Gastroesophageal sphincter (tissue), 4 donors: ENCODE measurements at regions not wholly inside any gene's neighbourhood (a gene's known extent, or its start where the extent isn't known, plus 50 kb on each side); places are given as distances from the start of the nearest gene placed in this dataset.

ENCODE experiments used
- ATAC-seq: fragments of 150-250 bp; one replicate; pipeline ENCODE4 v1.9.1; 2016; ENCODE audit warnings: mild to moderate bottlenecking, moderate library complexity
- H3K27ac ChIP-seq, 4 donors: fragments of 200-600 bp; sonication (generic) in 3 of 4; 1 replicate in 3 of 4; 2 replicates in 1 of 4; pipeline ENCODE4 v1.5.1; 2016 to 2019
- H3K27me3 ChIP-seq: fragments of 200-600 bp; sonication (generic); one replicate; pipeline ENCODE4 v1.5.1; 2019
- H3K36me3 ChIP-seq, 2 donors: fragments of 200-600 bp; sonication (generic); one replicate each; pipeline ENCODE4 v1.5.1; 2019; ENCODE audit warnings: control low read depth in 1 of 2
- H3K4me1 ChIP-seq, 3 donors: fragments of 200-600 bp; sonication (generic); 1 replicate in 2 of 3; 2 replicates in 1 of 3; pipeline ENCODE4 v1.5.1; 2016 to 2019; ENCODE audit warnings: control low read depth in 2 of 3
- H3K4me3 ChIP-seq, 2 donors: fragments of 200-600 bp; sonication (generic); one replicate each; pipeline ENCODE4 v1.5.1; 2019; ENCODE audit warnings: mild to moderate bottlenecking in 1 of 2, moderate library complexity in 1 of 2
- H3K9me3 ChIP-seq, 3 donors: fragments of 200-600 bp; sonication (generic); one replicate each; pipeline ENCODE4 v1.5.1; 2017 to 2019; ENCODE audit warnings: control low read depth in 2 of 3
- CTCF ChIP-seq, 4 experiments: fragments of 200-600 bp in 2 of 4; fragments of 450-650 bp in 2 of 4; sonication (generic) in 1 of 4; IDR thresholded peaks; one replicate each; pipeline ENCODE4 v1.5.1; 2017 to 2019; ENCODE audit warnings: antibody characterized with exemption in 4 of 4, mild to moderate bottlenecking in 2 of 4, moderate library complexity in 2 of 4
- EP300 ChIP-seq: sonication (generic); formaldehyde crosslinking; IDR thresholded peaks from one replicate; pipeline ENCODE4 v1.6.1; 2017; ENCODE audit warnings: antibody characterized with exemption, mild to moderate bottlenecking
- POLR2A ChIP-seq, 2 donors: fragments of 450-650 bp; IDR thresholded peaks; one replicate each; pipeline ENCODE4 v1.6.1; 2017; ENCODE audit warnings: antibody characterized with exemption in 2 of 2, mild to moderate bottlenecking in 2 of 2, moderate library complexity in 1 of 2
- POLR2AphosphoS5 ChIP-seq: sonication (generic); formaldehyde crosslinking; IDR thresholded peaks from one replicate; pipeline ENCODE4 v1.6.1; 2017; ENCODE audit warnings: antibody characterized with exemption
- WGBS, 2 donors: methylation state at CpG; one replicate each; pipeline ENCODE4 v1.1.5; 2018; ENCODE audit warnings: low coverage in 1 of 2; 5-methylcytosine and 5-hydroxymethylcytosine counted together

- H3K27ac ChIP-seq: no peak overlapping the region
- H3K36me3 ChIP-seq: no peaks in the 10 kb centered on the region
- peaks cover 29% of the 10 kb centered on the region for H3K27me3 ChIP-seq
- no peak overlapping the region for H3K4me3 ChIP-seq
- H3K9me3 ChIP-seq: no peaks in the 10 kb centered on the region
- WGBS, 2 donors: 60 to 97% methylated on average over 1 to 6 of the region's 10 CpGs
- H3K4me1 ChIP-seq: peaks cover 0 to 13% (median 0%) of the 10 kb centered on the region in 3 donors
- no peak for TF ChIP-seq POLR2A (IDR thresholded peaks at IDR 0.05)
- no peak for TF ChIP-seq POLR2AphosphoS5
- TF ChIP-seq EP300: no peak
- no peak for TF ChIP-seq CTCF (IDR thresholded peaks at IDR 0.05)
- ATAC-seq: no peak
These were observed 368.6 kb downstream of the FOXL1 start for GRCh38 chr16:86946981-86947380.

DNA sequence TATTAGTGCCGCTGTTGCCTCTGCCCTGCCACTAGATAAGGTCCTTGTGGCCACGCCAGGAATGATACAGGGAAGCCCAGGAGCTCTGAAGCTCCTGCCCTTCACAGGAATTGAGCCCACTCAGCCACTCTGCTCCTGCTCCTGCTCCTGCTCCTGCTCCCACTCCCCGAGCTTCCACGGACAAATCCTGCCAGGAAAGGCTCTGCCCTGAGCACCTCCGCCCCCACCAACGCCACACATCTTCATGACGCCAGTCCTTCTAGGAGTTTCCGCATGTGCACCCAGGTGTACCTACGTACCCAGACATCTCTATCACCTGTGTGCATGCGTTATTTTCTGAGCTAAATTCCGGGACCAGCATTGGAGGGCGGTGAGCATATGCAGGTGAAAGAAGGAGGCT is 369.1 kb downstream of the C16orf95 start:
- TF ChIP-seq EP300 (no peak), CTCF (IDR thresholded peaks at IDR 0.05) (no peak), POLR2AphosphoS5 (no peak), POLR2A (IDR thresholded peaks at IDR 0.05) (no peak)
- peaks cover 33% of the 10 kb centered on the region for H3K27me3 ChIP-seq
- WGBS, 2 donors: 84 to 93% methylated on average over 2 to 3 of the region's 12 CpGs
- H3K4me1 ChIP-seq: peaks cover 0 to 3% (median 0%) of the 10 kb centered on the region in 3 donors
- no peak overlapping the region for H3K27ac ChIP-seq
- no peaks in the 10 kb centered on the region for H3K9me3 ChIP-seq
- H3K36me3 ChIP-seq: no peaks in the 10 kb centered on the region
- no peak for ATAC-seq
- no peak overlapping the region for H3K4me3 ChIP-seq

- no peak for ATAC-seq
- Histone ChIP-seq H3K4me3 (no peak overlapping the region), H3K36me3 (no peaks in the 10 kb centered on the region), H3K4me1 (no peaks in the 10 kb centered on the region), H3K27ac (no peak overlapping the region), H3K9me3 (no peaks in the 10 kb centered on the region), H3K27me3 (peaks cover 43% of the 10 kb centered on the region)
- TF ChIP-seq POLR2A (IDR thresholded peaks at IDR 0.05) (no peak), POLR2AphosphoS5 (no peak), CTCF (IDR thresholded peaks at IDR 0.05) (no peak), EP300 (no peak)
- 52% methylated on average over 13 of the region's 14 CpGs; no CpG with 5 or more reads in 1 of the 2 donors for WGBS, 2 donors
These were observed 368.1 kb downstream of the C16orf95 start for GRCh38 chr16:86949116-86949515.

DNA sequence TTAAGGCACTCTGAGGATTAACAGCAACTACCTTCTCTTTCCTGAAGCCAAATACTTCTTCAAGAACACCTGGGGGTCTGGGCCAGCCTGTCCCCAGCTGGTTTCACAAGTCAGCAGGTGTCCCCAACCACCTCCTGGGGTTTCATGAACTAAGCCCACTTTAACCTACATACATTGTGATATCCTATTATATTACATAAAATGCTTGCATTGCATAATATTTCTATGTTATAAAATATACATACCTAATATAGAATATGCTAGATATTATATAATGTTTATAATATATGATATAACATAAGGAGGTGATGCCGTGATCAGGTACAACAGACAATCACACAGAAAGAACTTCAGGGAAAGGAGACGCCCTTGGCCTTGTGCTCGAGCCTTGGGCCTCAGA is 367.6 kb downstream of the C16orf95 start:
- WGBS, 2 donors: 82 to 85% methylated on average over 3 of the region's 3 CpGs
- peaks cover 48% of the 10 kb centered on the region for H3K27me3 ChIP-seq
- no peak for ATAC-seq
- TF ChIP-seq POLR2AphosphoS5 (no peak), CTCF (IDR thresholded peaks at IDR 0.05) (no peak), EP300 (no peak), POLR2A (IDR thresholded peaks at IDR 0.05) (no peak)
- H3K4me1 ChIP-seq: no peaks in the 10 kb centered on the region
- no peaks in the 10 kb centered on the region for H3K9me3 ChIP-seq
- H3K27ac ChIP-seq: no peak overlapping the region
- no peak overlapping the region for H3K4me3 ChIP-seq
- no peaks in the 10 kb centered on the region for H3K36me3 ChIP-seq

- no peak for ATAC-seq
- no peak overlapping the region for H3K27ac ChIP-seq
- no peaks in the 10 kb centered on the region for H3K4me1 ChIP-seq
- H3K9me3 ChIP-seq: no peaks in the 10 kb centered on the region
- TF ChIP-seq EP300: no peak
- TF ChIP-seq POLR2AphosphoS5: no peak
- no peak for TF ChIP-seq POLR2A (IDR thresholded peaks at IDR 0.05)
- TF ChIP-seq CTCF (IDR thresholded peaks at IDR 0.05): no peak
- peaks cover 64% of the 10 kb centered on the region for H3K27me3 ChIP-seq
- WGBS, 2 donors: 95 to 98% methylated on average over 7 of the region's 7 CpGs
- H3K36me3 ChIP-seq: no peaks in the 10 kb centered on the region
- H3K4me3 ChIP-seq: no peak overlapping the region
These were observed 366.0 kb downstream of the C16orf95 start for GRCh38 chr16:86951041-86951822.
